ENCODE measurements at regions not wholly inside any gene's neighbourhood (a gene's known extent, or its start where the extent isn't known, plus 50 kb on each side); places are given as distances from the start of the nearest gene placed in this dataset.

DNA sequence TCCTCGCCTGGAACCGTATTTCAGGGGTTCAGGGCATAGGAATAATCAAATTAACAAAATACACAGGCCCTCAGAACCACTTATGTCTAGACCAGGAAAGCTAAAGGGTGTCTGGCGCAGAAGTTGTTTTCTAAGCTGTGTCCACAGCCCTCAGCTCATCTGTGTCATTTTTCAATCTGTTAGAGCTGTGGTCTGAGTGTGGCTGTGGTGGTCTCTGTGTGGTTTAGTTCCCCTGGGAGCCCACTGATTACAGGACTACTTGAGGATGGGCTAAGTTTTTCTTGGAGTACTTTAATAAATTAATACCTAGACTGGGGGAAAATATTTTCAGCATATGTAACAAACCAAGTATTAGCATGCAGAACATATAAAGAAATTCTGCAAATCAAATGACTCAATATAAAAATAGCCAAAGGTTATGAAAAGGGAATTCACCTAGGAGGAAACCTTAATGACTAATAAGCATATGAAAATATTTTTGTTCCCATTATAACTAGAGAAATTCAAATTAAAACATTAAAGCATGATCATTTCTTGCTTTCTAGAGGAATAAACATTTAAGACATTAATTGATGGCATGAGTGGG, 186.3 kb downstream of the SATB1 start:
- Histone ChIP-seq H3K9me2 (no peaks in the 10 kb centered on the region), H3K4me2 (peak overlapping the region; percentile 5; the same call in 1 of the 2 replicates), H3K9me3 (no peaks in the 10 kb centered on the region), H3K4me3 (ENCODE audit: low read depth in 2 of 2, low read length in 1 of 2) (no peak overlapping the region), H3K27ac (ENCODE audit: low read depth in 2 of 2, low read length in 1 of 2) (peak overlapping the region; percentile 11 to 13; a peak in 3 of 4 replicates), H4K20me1 (ENCODE audit: insufficient read depth) (no peaks in the 10 kb centered on the region), H3K9ac (no peak overlapping the region), H3K4me1 (ENCODE audit: control insufficient read depth in 1 of 2, insufficient read depth in 2 of 2, low read depth in 1 of 2, low read length in 1 of 2) (peaks cover 23 to 24% of the 10 kb centered on the region in 2 experiments), H3K27me3 (ENCODE audit: insufficient read depth) (no peaks in the 10 kb centered on the region), H3K36me3 (replicated peaks in 1 of 2; ENCODE audit: control insufficient read depth in 1 of 2, insufficient read depth in 2 of 2, low read length in 1 of 2) (no peaks in the 10 kb centered on the region), H2AFZ (ENCODE audit: low read depth) (no peak overlapping the region), H3F3A (replicated peaks; ENCODE audit: insufficient read depth) (peaks cover 17% of the 10 kb centered on the region), H3K79me2 (ENCODE audit: insufficient read depth) (no peaks in the 10 kb centered on the region)
- ChIA-PET CTCF (no interaction called here), POLR2A (interaction anchor here (0.6 kb wide), 1 partner anchor 369 kb away, joined by 3 read pairs; no protein-coding TSS in a partner anchor)
- WGBS (ENCODE audit: low lambda C conversion rate): 63% methylated on average over 3 of the region's 3 CpGs
- no peak for TF ChIP-seq EZH2phosphoT487 (IDR thresholded peaks at IDR 0.05; ENCODE audit: borderline replicate concordance, low read depth)
- TF ChIP-seq FOSL2 (IDR thresholded peaks at IDR 0.05; ENCODE audit: borderline replicate concordance, low read depth): no peak
- TF ChIP-seq MXI1 (IDR thresholded peaks at IDR 0.05; ENCODE audit: low read depth, low read length): no peak
- no peak for TF ChIP-seq RAD21 (IDR thresholded peaks at IDR 0.05; ENCODE audit: low read length)
- TF ChIP-seq, protein P1, sequence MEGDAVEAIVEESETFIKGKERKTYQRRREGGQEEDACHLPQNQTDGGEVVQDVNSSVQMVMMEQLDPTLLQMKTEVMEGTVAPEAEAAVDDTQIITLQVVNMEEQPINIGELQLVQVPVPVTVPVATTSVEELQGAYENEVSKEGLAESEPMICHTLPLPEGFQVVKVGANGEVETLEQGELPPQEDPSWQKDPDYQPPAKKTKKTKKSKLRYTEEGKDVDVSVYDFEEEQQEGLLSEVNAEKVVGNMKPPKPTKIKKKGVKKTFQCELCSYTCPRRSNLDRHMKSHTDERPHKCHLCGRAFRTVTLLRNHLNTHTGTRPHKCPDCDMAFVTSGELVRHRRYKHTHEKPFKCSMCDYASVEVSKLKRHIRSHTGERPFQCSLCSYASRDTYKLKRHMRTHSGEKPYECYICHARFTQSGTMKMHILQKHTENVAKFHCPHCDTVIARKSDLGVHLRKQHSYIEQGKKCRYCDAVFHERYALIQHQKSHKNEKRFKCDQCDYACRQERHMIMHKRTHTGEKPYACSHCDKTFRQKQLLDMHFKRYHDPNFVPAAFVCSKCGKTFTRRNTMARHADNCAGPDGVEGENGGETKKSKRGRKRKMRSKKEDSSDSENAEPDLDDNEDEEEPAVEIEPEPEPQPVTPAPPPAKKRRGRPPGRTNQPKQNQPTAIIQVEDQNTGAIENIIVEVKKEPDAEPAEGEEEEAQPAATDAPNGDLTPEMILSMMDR (IDR thresholded peaks at IDR 0.05): no peak
- TF ChIP-seq, protein P2, sequence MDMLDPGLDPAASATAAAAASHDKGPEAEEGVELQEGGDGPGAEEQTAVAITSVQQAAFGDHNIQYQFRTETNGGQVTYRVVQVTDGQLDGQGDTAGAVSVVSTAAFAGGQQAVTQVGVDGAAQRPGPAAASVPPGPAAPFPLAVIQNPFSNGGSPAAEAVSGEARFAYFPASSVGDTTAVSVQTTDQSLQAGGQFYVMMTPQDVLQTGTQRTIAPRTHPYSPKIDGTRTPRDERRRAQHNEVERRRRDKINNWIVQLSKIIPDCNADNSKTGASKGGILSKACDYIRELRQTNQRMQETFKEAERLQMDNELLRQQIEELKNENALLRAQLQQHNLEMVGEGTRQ (IDR thresholded peaks at IDR 0.05; ENCODE audit: borderline replicate concordance, low read depth, low read length): no peak
- DNase-seq: peak; percentile 1

DNA sequence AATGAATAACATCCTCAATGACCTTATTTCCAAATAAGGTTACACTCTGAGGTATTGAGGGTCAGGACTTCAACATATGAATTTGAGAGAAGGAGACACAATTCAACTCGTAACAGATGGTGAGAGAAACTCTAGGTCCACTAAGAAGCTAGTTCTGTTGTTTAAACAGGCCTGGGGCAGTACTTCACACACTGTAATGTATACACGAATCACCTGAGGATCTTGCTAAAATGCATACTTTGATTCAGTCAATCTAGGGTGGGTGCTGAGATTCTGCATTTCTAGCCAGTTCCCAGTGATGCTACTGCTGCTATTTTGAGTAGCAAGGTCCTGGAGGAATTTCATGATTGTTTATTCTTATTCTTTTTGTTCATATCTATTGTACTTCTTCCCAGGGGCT, 186.8 kb downstream of the SATB1 start:
- H3K79me2 ChIP-seq (ENCODE audit: insufficient read depth): no peaks in the 10 kb centered on the region
- H3K9me3 ChIP-seq: no peaks in the 10 kb centered on the region
- no peak overlapping the region for H2AFZ ChIP-seq (ENCODE audit: low read depth)
- ChIA-PET CTCF (no interaction called here), POLR2A (no interaction called here)
- H3K4me3 ChIP-seq (ENCODE audit: low read depth in 2 of 2, low read length in 1 of 2): no peak overlapping the region
- DNase-seq: no peak
- H4K20me1 ChIP-seq (ENCODE audit: insufficient read depth): no peaks in the 10 kb centered on the region
- WGBS (ENCODE audit: low lambda C conversion rate): 63% methylated on average over 2 of the region's 2 CpGs
- peak overlapping the region; percentile 5; the same call in 1 of the 2 replicates for H3K4me2 ChIP-seq
- H3K4me1 ChIP-seq (ENCODE audit: control insufficient read depth in 1 of 2, insufficient read depth in 2 of 2, low read depth in 1 of 2, low read length in 1 of 2): peaks cover 23 to 24% of the 10 kb centered on the region in 2 experiments
- peaks cover 17% of the 10 kb centered on the region for H3F3A ChIP-seq (replicated peaks; ENCODE audit: insufficient read depth)
- no peaks in the 10 kb centered on the region for H3K9me2 ChIP-seq
- H3K27me3 ChIP-seq (ENCODE audit: insufficient read depth): no peaks in the 10 kb centered on the region
- H3K36me3 ChIP-seq (replicated peaks in 1 of 2; ENCODE audit: control insufficient read depth in 1 of 2, insufficient read depth in 2 of 2, low read length in 1 of 2): no peaks in the 10 kb centered on the region
- H3K9ac ChIP-seq: no peak overlapping the region
- peak overlapping the region; percentile 11 to 41; a peak in 3 of 4 replicates for H3K27ac ChIP-seq (ENCODE audit: low read depth in 2 of 2, low read length in 1 of 2)
- TF ChIP-seq NRF1 (IDR thresholded peaks at IDR 0.05; ENCODE audit: low read depth, low read length): no peak
- TF ChIP-seq SIN3A (IDR thresholded peaks at IDR 0.05; ENCODE audit: borderline replicate concordance, low read depth, low read length): no peak
- no peak for TF ChIP-seq TAF1 (IDR thresholded peaks at IDR 0.05; ENCODE audit: borderline replicate concordance, low read depth, low read length)
- TF ChIP-seq POLR2AphosphoS5 (IDR thresholded peaks at IDR 0.05; ENCODE audit: low read depth, low read length): no peak
- TF ChIP-seq RXRA (IDR thresholded peaks at IDR 0.05; ENCODE audit: borderline replicate concordance, low read depth): no peak
- TF ChIP-seq, protein P2 (IDR thresholded peaks at IDR 0.05; ENCODE audit: borderline replicate concordance, low read depth, low read length): no peak
- TF ChIP-seq TCF12 (IDR thresholded peaks at IDR 0.05): no peak
- no peak for TF ChIP-seq GATA2 (CRISPR knock-in tag; IDR thresholded peaks at IDR 0.05)
- TF ChIP-seq EZH2phosphoT487 (IDR thresholded peaks at IDR 0.05; ENCODE audit: borderline replicate concordance, low read depth): no peak
- TF ChIP-seq, protein P3, sequence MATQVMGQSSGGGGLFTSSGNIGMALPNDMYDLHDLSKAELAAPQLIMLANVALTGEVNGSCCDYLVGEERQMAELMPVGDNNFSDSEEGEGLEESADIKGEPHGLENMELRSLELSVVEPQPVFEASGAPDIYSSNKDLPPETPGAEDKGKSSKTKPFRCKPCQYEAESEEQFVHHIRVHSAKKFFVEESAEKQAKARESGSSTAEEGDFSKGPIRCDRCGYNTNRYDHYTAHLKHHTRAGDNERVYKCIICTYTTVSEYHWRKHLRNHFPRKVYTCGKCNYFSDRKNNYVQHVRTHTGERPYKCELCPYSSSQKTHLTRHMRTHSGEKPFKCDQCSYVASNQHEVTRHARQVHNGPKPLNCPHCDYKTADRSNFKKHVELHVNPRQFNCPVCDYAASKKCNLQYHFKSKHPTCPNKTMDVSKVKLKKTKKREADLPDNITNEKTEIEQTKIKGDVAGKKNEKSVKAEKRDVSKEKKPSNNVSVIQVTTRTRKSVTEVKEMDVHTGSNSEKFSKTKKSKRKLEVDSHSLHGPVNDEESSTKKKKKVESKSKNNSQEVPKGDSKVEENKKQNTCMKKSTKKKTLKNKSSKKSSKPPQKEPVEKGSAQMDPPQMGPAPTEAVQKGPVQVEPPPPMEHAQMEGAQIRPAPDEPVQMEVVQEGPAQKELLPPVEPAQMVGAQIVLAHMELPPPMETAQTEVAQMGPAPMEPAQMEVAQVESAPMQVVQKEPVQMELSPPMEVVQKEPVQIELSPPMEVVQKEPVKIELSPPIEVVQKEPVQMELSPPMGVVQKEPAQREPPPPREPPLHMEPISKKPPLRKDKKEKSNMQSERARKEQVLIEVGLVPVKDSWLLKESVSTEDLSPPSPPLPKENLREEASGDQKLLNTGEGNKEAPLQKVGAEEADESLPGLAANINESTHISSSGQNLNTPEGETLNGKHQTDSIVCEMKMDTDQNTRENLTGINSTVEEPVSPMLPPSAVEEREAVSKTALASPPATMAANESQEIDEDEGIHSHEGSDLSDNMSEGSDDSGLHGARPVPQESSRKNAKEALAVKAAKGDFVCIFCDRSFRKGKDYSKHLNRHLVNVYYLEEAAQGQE (IDR thresholded peaks at IDR 0.05; ENCODE audit: low read depth, low read length): no peak
- TF ChIP-seq, protein P4, sequence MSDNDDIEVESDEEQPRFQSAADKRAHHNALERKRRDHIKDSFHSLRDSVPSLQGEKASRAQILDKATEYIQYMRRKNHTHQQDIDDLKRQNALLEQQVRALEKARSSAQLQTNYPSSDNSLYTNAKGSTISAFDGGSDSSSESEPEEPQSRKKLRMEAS (IDR thresholded peaks at IDR 0.05; ENCODE audit: low read depth): no peak
- TF ChIP-seq GABPA (IDR thresholded peaks at IDR 0.05; ENCODE audit: low read depth): no peak
- no peak for TF ChIP-seq JUND (IDR thresholded peaks at IDR 0.05)
- TF ChIP-seq, protein P5, sequence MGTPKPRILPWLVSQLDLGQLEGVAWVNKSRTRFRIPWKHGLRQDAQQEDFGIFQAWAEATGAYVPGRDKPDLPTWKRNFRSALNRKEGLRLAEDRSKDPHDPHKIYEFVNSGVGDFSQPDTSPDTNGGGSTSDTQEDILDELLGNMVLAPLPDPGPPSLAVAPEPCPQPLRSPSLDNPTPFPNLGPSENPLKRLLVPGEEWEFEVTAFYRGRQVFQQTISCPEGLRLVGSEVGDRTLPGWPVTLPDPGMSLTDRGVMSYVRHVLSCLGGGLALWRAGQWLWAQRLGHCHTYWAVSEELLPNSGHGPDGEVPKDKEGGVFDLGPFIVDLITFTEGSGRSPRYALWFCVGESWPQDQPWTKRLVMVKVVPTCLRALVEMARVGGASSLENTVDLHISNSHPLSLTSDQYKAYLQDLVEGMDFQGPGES (IDR thresholded peaks at IDR 0.05; ENCODE audit: low read depth, low read length): no peak

Data from SK-N-SH (cell line).